ENCODE measurements at regions not wholly inside any gene's neighbourhood (a gene's known extent, or its start where the extent isn't known, plus 50 kb on each side); places are given as distances from the start of the nearest gene placed in this dataset.

- Histone ChIP-seq H3K79me2 (ENCODE audit: insufficient read depth, low read length) (no peaks in the 10 kb centered on the region), H3K9me3 (ENCODE audit: control insufficient read depth in 1 of 2, insufficient read depth in 1 of 2, low read depth in 1 of 2, low read length in 2 of 2) (no peaks in the 10 kb centered on the region), H3K4me2 (ENCODE audit: low read length) (peak overlapping the region; percentile 26), H3K36me3 (ENCODE audit: control insufficient read depth in 1 of 2, insufficient read depth in 2 of 2, low read length in 2 of 2) (no peaks in the 10 kb centered on the region), H3K9ac (ENCODE audit: low read length) (no peak overlapping the region), H3K4me1 (ENCODE audit: control insufficient read depth in 1 of 2, insufficient read depth in 2 of 2, low read length in 2 of 2) (peaks cover 10 to 11% of the 10 kb centered on the region in 2 experiments; a peak in 3 of 4 replicates), H3K27ac (ENCODE audit: low read depth, low read length) (no peak overlapping the region), H4K20me1 (ENCODE audit: insufficient read depth) (no peaks in the 10 kb centered on the region), H2AFZ (ENCODE audit: low read depth, low read length, poor library complexity, severe bottlenecking) (peak overlapping the region; percentile 36), H3K4me3 (replicated peaks in 1 of 2; ENCODE audit: low read depth in 1 of 2, low read length in 2 of 2) (no peak overlapping the region), H3K9me2 (ENCODE audit: insufficient read depth) (no peaks in the 10 kb centered on the region), H3K27me3 (ENCODE audit: insufficient read depth, low read length) (no peaks in the 10 kb centered on the region)
- DNase-seq (ENCODE audit: low read depth, low spot score) (no peak), ATAC-seq (no peak)
- ChIA-PET RAD21 (ENCODE audit: low non-redundant PET in 1 of 2, low total read pairs in 2 of 2, uncharacterized antibody in 2 of 2, unreplicated experiment in 2 of 2) (no interaction called here), POLR2A (no interaction called here), CTCF (interaction anchor here (1.6 kb wide), 1 partner anchor 11 kb away, joined by 3 read pairs; no protein-coding TSS in a partner anchor)
- intact Hi-C loops (cut with micrococcal nuclease): no loop called here
- no TSS peak for BruUV-seq (replicated peaks)
- TF ChIP-seq FOSL1 (IDR thresholded peaks at IDR 0.05; ENCODE audit: low read depth) (no peak), ZFX (IDR thresholded peaks at IDR 0.05) (no peak), SRF (IDR thresholded peaks at IDR 0.05; ENCODE audit: low read depth) (no peak), SIN3A (IDR thresholded peaks at IDR 0.05; ENCODE audit: low read depth) (no peak), ELF1 (IDR thresholded peaks at IDR 0.05; ENCODE audit: borderline replicate concordance, low read depth) (no peak), POLR2AphosphoS5 (IDR thresholded peaks at IDR 0.05; ENCODE audit: low read depth, low read length) (no peak), RAD21 (IDR thresholded peaks at IDR 0.05; ENCODE audit: low read depth) (no peak), EZH2 (IDR thresholded peaks at IDR 0.05) (no peak), EGR1 (IDR thresholded peaks at IDR 0.05; ENCODE audit: low read depth) (no peak), CBX3 (IDR thresholded peaks at IDR 0.05; ENCODE audit: low read depth) (no peak), ZBTB33 (IDR thresholded peaks at IDR 0.05; ENCODE audit: extremely low read depth, insufficient replicate concordance, low read length) (no peak), JUND (IDR thresholded peaks at IDR 0.05) (no peak), TCF7L2 (IDR thresholded peaks at IDR 0.05; ENCODE audit: borderline replicate concordance, extremely low read depth, insufficient read depth, insufficient read length) (no peak), SP1 (IDR thresholded peaks at IDR 0.05; ENCODE audit: low read depth) (no peak), POLR2A (IDR thresholded peaks at IDR 0.05; ENCODE audit: borderline replicate concordance, extremely low read depth, insufficient read depth, insufficient read length) (no peak), YY1 (IDR thresholded peaks at IDR 0.05; ENCODE audit: extremely low read depth, insufficient replicate concordance, low read depth, low read length) (no peak)
- TF ChIP-seq, protein P1, sequence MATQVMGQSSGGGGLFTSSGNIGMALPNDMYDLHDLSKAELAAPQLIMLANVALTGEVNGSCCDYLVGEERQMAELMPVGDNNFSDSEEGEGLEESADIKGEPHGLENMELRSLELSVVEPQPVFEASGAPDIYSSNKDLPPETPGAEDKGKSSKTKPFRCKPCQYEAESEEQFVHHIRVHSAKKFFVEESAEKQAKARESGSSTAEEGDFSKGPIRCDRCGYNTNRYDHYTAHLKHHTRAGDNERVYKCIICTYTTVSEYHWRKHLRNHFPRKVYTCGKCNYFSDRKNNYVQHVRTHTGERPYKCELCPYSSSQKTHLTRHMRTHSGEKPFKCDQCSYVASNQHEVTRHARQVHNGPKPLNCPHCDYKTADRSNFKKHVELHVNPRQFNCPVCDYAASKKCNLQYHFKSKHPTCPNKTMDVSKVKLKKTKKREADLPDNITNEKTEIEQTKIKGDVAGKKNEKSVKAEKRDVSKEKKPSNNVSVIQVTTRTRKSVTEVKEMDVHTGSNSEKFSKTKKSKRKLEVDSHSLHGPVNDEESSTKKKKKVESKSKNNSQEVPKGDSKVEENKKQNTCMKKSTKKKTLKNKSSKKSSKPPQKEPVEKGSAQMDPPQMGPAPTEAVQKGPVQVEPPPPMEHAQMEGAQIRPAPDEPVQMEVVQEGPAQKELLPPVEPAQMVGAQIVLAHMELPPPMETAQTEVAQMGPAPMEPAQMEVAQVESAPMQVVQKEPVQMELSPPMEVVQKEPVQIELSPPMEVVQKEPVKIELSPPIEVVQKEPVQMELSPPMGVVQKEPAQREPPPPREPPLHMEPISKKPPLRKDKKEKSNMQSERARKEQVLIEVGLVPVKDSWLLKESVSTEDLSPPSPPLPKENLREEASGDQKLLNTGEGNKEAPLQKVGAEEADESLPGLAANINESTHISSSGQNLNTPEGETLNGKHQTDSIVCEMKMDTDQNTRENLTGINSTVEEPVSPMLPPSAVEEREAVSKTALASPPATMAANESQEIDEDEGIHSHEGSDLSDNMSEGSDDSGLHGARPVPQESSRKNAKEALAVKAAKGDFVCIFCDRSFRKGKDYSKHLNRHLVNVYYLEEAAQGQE (IDR thresholded peaks at IDR 0.05; ENCODE audit: low read depth): no peak
- TF ChIP-seq, protein P2, sequence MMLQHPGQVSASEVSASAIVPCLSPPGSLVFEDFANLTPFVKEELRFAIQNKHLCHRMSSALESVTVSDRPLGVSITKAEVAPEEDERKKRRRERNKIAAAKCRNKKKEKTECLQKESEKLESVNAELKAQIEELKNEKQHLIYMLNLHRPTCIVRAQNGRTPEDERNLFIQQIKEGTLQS (IDR thresholded peaks at IDR 0.05): no peak
- TF ChIP-seq, protein P3, sequence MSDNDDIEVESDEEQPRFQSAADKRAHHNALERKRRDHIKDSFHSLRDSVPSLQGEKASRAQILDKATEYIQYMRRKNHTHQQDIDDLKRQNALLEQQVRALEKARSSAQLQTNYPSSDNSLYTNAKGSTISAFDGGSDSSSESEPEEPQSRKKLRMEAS (IDR thresholded peaks at IDR 0.05): no peak
These were observed 190.8 kb upstream of the NDUFV2 start for GRCh38 chr18:8911408-8912340.

All from HCT116 (cell line).